Hepatocyte (in vitro differentiated cells): ENCODE measurements at regions not wholly inside any gene's neighbourhood (a gene's known extent, or its start where the extent isn't known, plus 50 kb on each side); places are given as distances from the start of the nearest gene placed in this dataset.
"Not testable (repeated sequence)": the region's sequence is repeated elsewhere in the genome, so short reads cannot be mapped to it uniquely, and the experiment has no call there.

Experiments
- CTCF ChIP-seq: fragments of 200-600 bp; sonication (generic); IDR thresholded peaks from 2 replicates; pipeline ENCODE4 v1.5.1; 2016; ENCODE audit warnings: antibody characterized with exemption, mild to moderate bottlenecking; ENCODE audit not compliant: poor library complexity
- EZH2 ChIP-seq: fragments of 200-600 bp; sonication (generic); IDR thresholded peaks from 2 replicates; pipeline ENCODE4 v1.6.1; 2016; ENCODE audit warnings: antibody characterized with exemption, mild to moderate bottlenecking, borderline replicate concordance

GRCh38 chr3:75583116-75583515, 81.0 kb upstream of the FRG2C start:
- TF ChIP-seq CTCF, EZH2: not testable (repeated sequence)
